ENCODE measurements at regions not wholly inside any gene's neighbourhood (a gene's known extent, or its start where the extent isn't known, plus 50 kb on each side); places are given as distances from the start of the nearest gene placed in this dataset.

- no peak overlapping the region for H3K27ac ChIP-seq
- no peaks in the 10 kb centered on the region for H3K27me3 ChIP-seq (ENCODE audit: insufficient read depth in 3 of 3, low read length in 2 of 3)
- DNase-seq: no peak
- H3K4me3 ChIP-seq: no peak overlapping the region
- ATAC-seq: no peak
- H3K4me1 ChIP-seq: no peaks in the 10 kb centered on the region
- intact Hi-C loops (cut with DNase I): no loop called here
- no peaks in the 10 kb centered on the region for H3K36me3 ChIP-seq (ENCODE audit: insufficient read depth in 1 of 2, low read depth in 1 of 2)
- WGBS, 3 donors: 87 to 96% (median 88%) methylated on average over 1 of the region's 1 CpG
- peaks cover 9% of the 10 kb centered on the region for H3K9me3 ChIP-seq
- TF ChIP-seq CTCF (IDR thresholded peaks at IDR 0.05): no peak
These were observed 120.4 kb downstream of the TDRD15 start for GRCh38 chr2:21244161-21244560.

GRCh38 chr2:21245565-21245964, 121.8 kb downstream of the TDRD15 start:
- H3K27me3 ChIP-seq (ENCODE audit: insufficient read depth in 3 of 3, low read length in 2 of 3): no peaks in the 10 kb centered on the region
- no peak for TF ChIP-seq CTCF (IDR thresholded peaks at IDR 0.05)
- no peak for ATAC-seq
- H3K27ac ChIP-seq: no peak overlapping the region
- H3K4me3 ChIP-seq: no peak overlapping the region
- intact Hi-C loops (cut with DNase I): no loop called here
- peaks cover 5% of the 10 kb centered on the region for H3K9me3 ChIP-seq
- H3K4me1 ChIP-seq: no peaks in the 10 kb centered on the region
- H3K36me3 ChIP-seq (ENCODE audit: insufficient read depth in 1 of 2, low read depth in 1 of 2): no peaks in the 10 kb centered on the region
- DNase-seq: no peak
- WGBS, 3 donors: 68 to 69% (median 69%) methylated on average over 2 of the region's 2 CpGs

- no peaks in the 10 kb centered on the region for H3K9me3 ChIP-seq
- H3K36me3 ChIP-seq (ENCODE audit: insufficient read depth in 1 of 2, low read depth in 1 of 2): no peaks in the 10 kb centered on the region
- no peak for ATAC-seq
- no peak for TF ChIP-seq CTCF (IDR thresholded peaks at IDR 0.05)
- no peak for DNase-seq
- H3K4me3 ChIP-seq: no peak overlapping the region
- H3K27me3 ChIP-seq (ENCODE audit: insufficient read depth in 3 of 3, low read length in 2 of 3): no peaks in the 10 kb centered on the region
- WGBS, 3 donors: 79 to 90% (median 83%) methylated on average over 3 of the region's 3 CpGs
- H3K4me1 ChIP-seq: no peaks in the 10 kb centered on the region
- intact Hi-C loops (cut with DNase I): no loop called here
- H3K27ac ChIP-seq: no peak overlapping the region
These were observed 125.6 kb downstream of the TDRD15 start for GRCh38 chr2:21249367-21249766.

- no peak for TF ChIP-seq CTCF (IDR thresholded peaks at IDR 0.05)
- H3K4me1 ChIP-seq: no peaks in the 10 kb centered on the region
- DNase-seq: no peak
These were observed 126.9 kb downstream of the TDRD15 start for GRCh38 chr2:21250673-21251072.

GRCh38 chr2:21251216-21251980, 127.6 kb downstream of the TDRD15 start:
- no peak for TF ChIP-seq CTCF (IDR thresholded peaks at IDR 0.05)
- DNase-seq (no peak), ATAC-seq (no peak)
- no peaks in the 10 kb centered on the region for H3K9me3 ChIP-seq
- H3K27ac ChIP-seq: no peak overlapping the region
- H3K4me1 ChIP-seq: no peaks in the 10 kb centered on the region
- H3K27me3 ChIP-seq (ENCODE audit: insufficient read depth in 3 of 3, low read length in 2 of 3): no peaks in the 10 kb centered on the region
- 68 to 73% (median 68%) methylated on average over 5 of the region's 5 CpGs for WGBS, 3 donors
- no peak overlapping the region for H3K4me3 ChIP-seq
- intact Hi-C loops (cut with DNase I): no loop called here
- H3K36me3 ChIP-seq (ENCODE audit: insufficient read depth in 1 of 2, low read depth in 1 of 2): no peaks in the 10 kb centered on the region

More at GRCh38 chr2:21250673-21251072, 126.9 kb downstream of the TDRD15 start:
- H3K36me3 ChIP-seq (ENCODE audit: insufficient read depth in 1 of 2, low read depth in 1 of 2): no peaks in the 10 kb centered on the region
- intact Hi-C loops (cut with DNase I): no loop called here
- no peaks in the 10 kb centered on the region for H3K9me3 ChIP-seq
- ATAC-seq: no peak
- H3K27ac ChIP-seq: no peak overlapping the region
- H3K27me3 ChIP-seq (ENCODE audit: insufficient read depth in 3 of 3, low read length in 2 of 3): no peaks in the 10 kb centered on the region
- no peak overlapping the region for H3K4me3 ChIP-seq

All from psoas muscle (tissue), 7 donors.